ENCODE measurements at regions not wholly inside any gene's neighbourhood (a gene's known extent, or its start where the extent isn't known, plus 50 kb on each side); places are given as distances from the start of the nearest gene placed in this dataset.

GRCh38 chr1:41997153-41997552 lies 78.4 kb upstream of the HIVEP3 start:
- no peaks in the 10 kb centered on the region for H3K36me3 ChIP-seq (ENCODE audit: control insufficient read depth, insufficient read depth, low read length)
- H3K4me3 ChIP-seq (ENCODE audit: insufficient read depth, low read depth, low read length), result no peak overlapping the region
- H3K4me1 ChIP-seq (ENCODE audit: control insufficient read depth, insufficient read depth, low read length), result no peaks in the 10 kb centered on the region
- no peaks in the 10 kb centered on the region for H3K27me3 ChIP-seq (ENCODE audit: control insufficient read depth, insufficient read depth, low read length, poor library complexity, severe bottlenecking)
- H3K27ac ChIP-seq (ENCODE audit: insufficient read depth, low read depth, low read length, poor library complexity, severe bottlenecking), result no peak overlapping the region
- no peaks in the 10 kb centered on the region for H3K9me3 ChIP-seq (ENCODE audit: control insufficient read depth, low read length)
- 86 to 92% methylated on average over 5 of the region's 5 CpGs for WGBS, 2 experiments

GRCh38 chr1:41995441-41996130 lies 76.9 kb upstream of the HIVEP3 start:
- Histone ChIP-seq H3K27me3 (ENCODE audit: control insufficient read depth, insufficient read depth, low read length, poor library complexity, severe bottlenecking) (no peaks in the 10 kb centered on the region), H3K36me3 (ENCODE audit: control insufficient read depth, insufficient read depth, low read length) (no peaks in the 10 kb centered on the region), H3K27ac (ENCODE audit: insufficient read depth, low read depth, low read length, poor library complexity, severe bottlenecking) (no peak overlapping the region), H3K4me1 (ENCODE audit: control insufficient read depth, insufficient read depth, low read length) (no peaks in the 10 kb centered on the region), H3K9me3 (ENCODE audit: control insufficient read depth, low read length) (no peaks in the 10 kb centered on the region), H3K4me3 (ENCODE audit: insufficient read depth, low read depth, low read length) (no peak overlapping the region)
- WGBS, 2 experiments, result 87 to 97% methylated on average over 1 of the region's 1 CpG

- Histone ChIP-seq H3K27ac (ENCODE audit: insufficient read depth, low read depth, low read length, poor library complexity, severe bottlenecking) (no peak overlapping the region), H3K36me3 (ENCODE audit: control insufficient read depth, insufficient read depth, low read length) (no peaks in the 10 kb centered on the region)
- 96 to 98% methylated on average over 2 to 4 of the region's 5 CpGs for WGBS, 2 experiments
Measured at GRCh38 chr1:41994195-41994894, 75.6 kb upstream of the HIVEP3 start.

GRCh38 chr1:41983451-41983850 lies 64.7 kb upstream of the HIVEP3 start:
- WGBS, 2 experiments, result 97 to 100% methylated on average over 3 of the region's 3 CpGs
- no peak overlapping the region for H3K27ac ChIP-seq (ENCODE audit: insufficient read depth, low read depth, low read length, poor library complexity, severe bottlenecking)
- H3K9me3 ChIP-seq (ENCODE audit: control insufficient read depth, low read length), result no peaks in the 10 kb centered on the region
- H3K27me3 ChIP-seq (ENCODE audit: control insufficient read depth, insufficient read depth, low read length, poor library complexity, severe bottlenecking), result no peaks in the 10 kb centered on the region
- no peaks in the 10 kb centered on the region for H3K36me3 ChIP-seq (ENCODE audit: control insufficient read depth, insufficient read depth, low read length)
- H3K4me1 ChIP-seq (ENCODE audit: control insufficient read depth, insufficient read depth, low read length), result peaks cover 5% of the 10 kb centered on the region
- no peak overlapping the region for H3K4me3 ChIP-seq (ENCODE audit: insufficient read depth, low read depth, low read length)

More at GRCh38 chr1:41994195-41994894, 75.6 kb upstream of the HIVEP3 start:
- no peaks in the 10 kb centered on the region for H3K9me3 ChIP-seq (ENCODE audit: control insufficient read depth, low read length)
- H3K27me3 ChIP-seq (ENCODE audit: control insufficient read depth, insufficient read depth, low read length, poor library complexity, severe bottlenecking), result no peaks in the 10 kb centered on the region
- no peaks in the 10 kb centered on the region for H3K4me1 ChIP-seq (ENCODE audit: control insufficient read depth, insufficient read depth, low read length)
- H3K4me3 ChIP-seq (ENCODE audit: insufficient read depth, low read depth, low read length), result no peak overlapping the region

GRCh38 chr1:41981796-41982195 lies 63.1 kb upstream of the HIVEP3 start:
- Histone ChIP-seq H3K27me3 (ENCODE audit: control insufficient read depth, insufficient read depth, low read length, poor library complexity, severe bottlenecking) (no peaks in the 10 kb centered on the region), H3K4me1 (ENCODE audit: control insufficient read depth, insufficient read depth, low read length) (peaks cover 5% of the 10 kb centered on the region), H3K27ac (ENCODE audit: insufficient read depth, low read depth, low read length, poor library complexity, severe bottlenecking) (no peak overlapping the region), H3K4me3 (ENCODE audit: insufficient read depth, low read depth, low read length) (no peak overlapping the region), H3K9me3 (ENCODE audit: control insufficient read depth, low read length) (no peaks in the 10 kb centered on the region), H3K36me3 (ENCODE audit: control insufficient read depth, insufficient read depth, low read length) (no peaks in the 10 kb centered on the region)
- WGBS, 2 experiments, result 84 to 90% methylated on average over 3 of the region's 3 CpGs

GRCh38 chr1:41980827-41981653 lies 62.3 kb upstream of the HIVEP3 start:
- WGBS, 2 experiments, result 63 to 69% methylated on average over 11 to 12 of the region's 12 CpGs
- no peak overlapping the region for H3K27ac ChIP-seq (ENCODE audit: insufficient read depth, low read depth, low read length, poor library complexity, severe bottlenecking)
- H3K36me3 ChIP-seq (ENCODE audit: control insufficient read depth, insufficient read depth, low read length), result no peaks in the 10 kb centered on the region
- peaks cover 5% of the 10 kb centered on the region for H3K4me1 ChIP-seq (ENCODE audit: control insufficient read depth, insufficient read depth, low read length)
- H3K27me3 ChIP-seq (ENCODE audit: control insufficient read depth, insufficient read depth, low read length, poor library complexity, severe bottlenecking), result no peaks in the 10 kb centered on the region
- H3K9me3 ChIP-seq (ENCODE audit: control insufficient read depth, low read length), result no peaks in the 10 kb centered on the region
- H3K4me3 ChIP-seq (ENCODE audit: insufficient read depth, low read depth, low read length), result no peak overlapping the region

GRCh38 chr1:41978986-41979385 lies 60.3 kb upstream of the HIVEP3 start:
- H3K27me3 ChIP-seq (ENCODE audit: control insufficient read depth, insufficient read depth, low read length, poor library complexity, severe bottlenecking), result no peaks in the 10 kb centered on the region
- no peaks in the 10 kb centered on the region for H3K36me3 ChIP-seq (ENCODE audit: control insufficient read depth, insufficient read depth, low read length)
- WGBS, 2 experiments, result 86 to 90% methylated on average over 4 of the region's 4 CpGs
- H3K4me1 ChIP-seq (ENCODE audit: control insufficient read depth, insufficient read depth, low read length), result peaks cover 5% of the 10 kb centered on the region
- no peak overlapping the region for H3K4me3 ChIP-seq (ENCODE audit: insufficient read depth, low read depth, low read length)
- H3K9me3 ChIP-seq (ENCODE audit: control insufficient read depth, low read length), result no peaks in the 10 kb centered on the region
- no peak overlapping the region for H3K27ac ChIP-seq (ENCODE audit: insufficient read depth, low read depth, low read length, poor library complexity, severe bottlenecking)

GRCh38 chr1:41977326-41977725 lies 58.6 kb upstream of the HIVEP3 start:
- 73 to 85% methylated on average over 4 of the region's 4 CpGs for whole genome bisulfite sequencing, 2 experiments
- H3K27me3 ChIP-seq (ENCODE audit: control insufficient read depth, insufficient read depth, low read length, poor library complexity, severe bottlenecking), result no peaks in the 10 kb centered on the region
- no peaks in the 10 kb centered on the region for H3K36me3 ChIP-seq (ENCODE audit: control insufficient read depth, insufficient read depth, low read length)
- H3K9me3 ChIP-seq (ENCODE audit: control insufficient read depth, low read length), result no peaks in the 10 kb centered on the region
- H3K4me1 ChIP-seq (ENCODE audit: control insufficient read depth, insufficient read depth, low read length), result peaks cover 5% of the 10 kb centered on the region
- no peak overlapping the region for H3K4me3 ChIP-seq (ENCODE audit: insufficient read depth, low read depth, low read length)
- H3K27ac ChIP-seq (ENCODE audit: insufficient read depth, low read depth, low read length, poor library complexity, severe bottlenecking), result no peak overlapping the region

GRCh38 chr1:41976671-41977070 lies 57.9 kb upstream of the HIVEP3 start:
- Histone ChIP-seq H3K9me3 (ENCODE audit: control insufficient read depth, low read length) (no peaks in the 10 kb centered on the region), H3K4me3 (ENCODE audit: insufficient read depth, low read depth, low read length) (no peak overlapping the region), H3K4me1 (ENCODE audit: control insufficient read depth, insufficient read depth, low read length) (peaks cover 5% of the 10 kb centered on the region), H3K27ac (ENCODE audit: insufficient read depth, low read depth, low read length, poor library complexity, severe bottlenecking) (no peak overlapping the region), H3K27me3 (ENCODE audit: control insufficient read depth, insufficient read depth, low read length, poor library complexity, severe bottlenecking) (no peaks in the 10 kb centered on the region), H3K36me3 (ENCODE audit: control insufficient read depth, insufficient read depth, low read length) (no peaks in the 10 kb centered on the region)
- 91 to 95% methylated on average over 7 of the region's 7 CpGs for WGBS, 2 experiments
